ENCODE measurements at regions not wholly inside any gene's neighbourhood (a gene's known extent, or its start where the extent isn't known, plus 50 kb on each side); places are given as distances from the start of the nearest gene placed in this dataset.

DNA sequence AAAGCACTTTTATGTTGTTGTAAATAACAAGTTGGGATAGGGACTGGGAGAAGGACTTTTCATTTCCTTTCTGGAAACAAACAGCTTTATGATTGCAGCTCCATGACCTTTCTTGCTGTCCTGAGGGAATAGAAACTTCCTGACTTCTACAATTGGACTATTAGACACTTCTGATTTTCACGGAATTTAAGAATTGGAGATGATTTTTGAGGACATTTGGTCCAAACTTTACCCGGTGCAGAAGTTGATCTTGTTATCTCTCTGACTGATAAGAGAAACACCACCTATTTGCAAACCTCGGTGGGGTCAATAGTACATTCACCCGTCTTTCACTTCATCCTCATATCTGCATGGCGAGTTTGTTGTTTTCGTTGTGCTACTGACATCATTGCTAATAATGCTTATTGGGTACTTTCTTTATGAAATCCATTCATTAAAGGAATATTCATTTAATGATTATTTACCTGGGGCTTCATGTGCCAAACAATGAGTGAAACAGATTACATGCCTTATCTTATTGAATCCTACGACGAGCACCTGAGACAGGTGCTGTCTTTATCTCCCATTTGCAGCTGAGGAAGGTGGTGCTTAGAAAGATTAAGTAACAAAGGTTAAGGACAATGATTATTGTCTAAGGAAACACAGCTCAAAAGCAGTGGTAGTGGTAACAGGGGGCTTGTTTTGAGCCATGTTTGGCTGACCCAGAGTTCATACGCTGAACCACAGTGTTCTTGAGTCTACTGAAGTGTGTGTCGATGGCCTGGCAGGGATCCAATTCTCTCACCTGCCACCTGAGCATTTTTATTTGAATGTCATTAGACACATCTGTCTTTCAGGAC lies 176.9 kb upstream of the FAM20A start:
- TF ChIP-seq, protein P1, sequence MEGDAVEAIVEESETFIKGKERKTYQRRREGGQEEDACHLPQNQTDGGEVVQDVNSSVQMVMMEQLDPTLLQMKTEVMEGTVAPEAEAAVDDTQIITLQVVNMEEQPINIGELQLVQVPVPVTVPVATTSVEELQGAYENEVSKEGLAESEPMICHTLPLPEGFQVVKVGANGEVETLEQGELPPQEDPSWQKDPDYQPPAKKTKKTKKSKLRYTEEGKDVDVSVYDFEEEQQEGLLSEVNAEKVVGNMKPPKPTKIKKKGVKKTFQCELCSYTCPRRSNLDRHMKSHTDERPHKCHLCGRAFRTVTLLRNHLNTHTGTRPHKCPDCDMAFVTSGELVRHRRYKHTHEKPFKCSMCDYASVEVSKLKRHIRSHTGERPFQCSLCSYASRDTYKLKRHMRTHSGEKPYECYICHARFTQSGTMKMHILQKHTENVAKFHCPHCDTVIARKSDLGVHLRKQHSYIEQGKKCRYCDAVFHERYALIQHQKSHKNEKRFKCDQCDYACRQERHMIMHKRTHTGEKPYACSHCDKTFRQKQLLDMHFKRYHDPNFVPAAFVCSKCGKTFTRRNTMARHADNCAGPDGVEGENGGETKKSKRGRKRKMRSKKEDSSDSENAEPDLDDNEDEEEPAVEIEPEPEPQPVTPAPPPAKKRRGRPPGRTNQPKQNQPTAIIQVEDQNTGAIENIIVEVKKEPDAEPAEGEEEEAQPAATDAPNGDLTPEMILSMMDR (IDR thresholded peaks at IDR 0.05), result no peak
- no peak for TF ChIP-seq POLR2A (IDR thresholded peaks at IDR 0.05)

All from heart left ventricle (tissue), 13 donors.